Neural progenitor cell (in vitro differentiated cells): ENCODE measurements at regions not wholly inside any gene's neighbourhood (a gene's known extent, or its start where the extent isn't known, plus 50 kb on each side); places are given as distances from the start of the nearest gene placed in this dataset.
"Not testable (repeated sequence)": the region's sequence is repeated elsewhere in the genome, so short reads cannot be mapped to it uniquely, and the experiment has no call there.

Experiments used
- DNase-seq: peaks from one replicate; pipeline ENCODE4 v3.0.0-alpha.2; 2016; ENCODE audit warnings: low spot score
- H2AFZ ChIP-seq: fragments of 200-600 bp; sonication (generic); replicated peaks from 2 replicates; pipeline ENCODE4 v1.6.1; 2016; ENCODE audit warnings: antibody characterized with exemption
- H3F3A ChIP-seq: fragments of 200-600 bp; sonication (generic); 2 replicates; pipeline ENCODE4 v1.6.1; 2016; ENCODE audit warnings: antibody characterized with exemption, low read depth
- H3K27ac ChIP-seq: fragments of 200-600 bp; sonication (generic); 2 replicates; pipeline ENCODE4 v1.5.1; 2016; ENCODE audit warnings: mild to moderate bottlenecking
- H3K27me3 ChIP-seq: fragments of 200-600 bp; sonication (generic); 2 replicates; pipeline ENCODE4 v1.6.1; 2016; ENCODE audit warnings: mild to moderate bottlenecking, moderate library complexity
- H3K36me3 ChIP-seq: fragments of 200-600 bp; sonication (generic); 2 replicates; pipeline ENCODE4 v1.5.1; 2016
- H3K4me1 ChIP-seq: fragments of 200-600 bp; sonication (generic); 2 replicates; pipeline ENCODE4 v1.6.1; 2016; ENCODE audit warnings: mixed run types
- H3K4me2 ChIP-seq: fragments of 200-600 bp; sonication (generic); 2 replicates; pipeline ENCODE4 v1.6.1; 2016
- H3K4me3 ChIP-seq: fragments of 200-600 bp; sonication (generic); 2 replicates; pipeline ENCODE4 v1.5.1; 2016
- H3K79me2 ChIP-seq: fragments of 200-600 bp; sonication (generic); 2 replicates; pipeline ENCODE4 v1.6.1; 2016; ENCODE audit warnings: low read depth
- H3K9ac ChIP-seq: fragments of 200-600 bp; sonication (generic); 2 replicates; pipeline ENCODE4 v1.6.1; 2016
- H3K9me3 ChIP-seq: fragments of 200-600 bp; sonication (generic); 2 replicates; pipeline ENCODE4 v1.5.1; 2016; ENCODE audit warnings: low read depth
- H4K20me1 ChIP-seq: fragments of 200-600 bp; sonication (generic); 2 replicates; pipeline ENCODE4 v1.6.1; 2016; ENCODE audit warnings: low read depth
- H3K27ac Mint-ChIP-seq: 3 replicates; pipeline ENCODE4 v1.8.0; 2021; ENCODE audit warnings: mixed read lengths
- H3K27me3 Mint-ChIP-seq: 2 replicates; pipeline ENCODE4 v1.8.0; 2022; ENCODE audit warnings: low read depth, mild to moderate bottlenecking, inconsistent platforms, moderate library complexity, mixed read lengths; ENCODE audit not compliant: insufficient read depth
- H3K36me3 Mint-ChIP-seq: 3 replicates; pipeline ENCODE4 v1.8.0; 2021; ENCODE audit warnings: mixed read lengths
- H3K4me1 Mint-ChIP-seq: 3 replicates; pipeline ENCODE4 v1.8.0; 2021; ENCODE audit warnings: mixed read lengths
- H3K4me3 Mint-ChIP-seq: 3 replicates; pipeline ENCODE4 v1.8.0; 2021; ENCODE audit warnings: mild to moderate bottlenecking, moderate library complexity, mixed read lengths
- H3K9me3 Mint-ChIP-seq: 3 replicates; pipeline ENCODE4 v1.8.0; 2020; ENCODE audit warnings: mixed read lengths
- CTCF ChIP-seq: fragments of 200-600 bp; sonication (generic); IDR thresholded peaks from 2 replicates; pipeline ENCODE4 v1.5.1; 2017; ENCODE audit warnings: antibody characterized with exemption, mild to moderate bottlenecking
- EZH2 ChIP-seq: fragments of 200-600 bp; sonication (generic); IDR thresholded peaks from 2 replicates; pipeline ENCODE4 v1.6.1; 2017; ENCODE audit warnings: antibody characterized with exemption, mild to moderate bottlenecking, moderate library complexity
- EZH2phosphoT487 ChIP-seq: fragments of 200-600 bp; sonication (generic); IDR thresholded peaks from 2 replicates; pipeline ENCODE4 v1.6.1; 2017; ENCODE audit warnings: antibody characterized with exemption

GRCh38 chr16:13378151-13378550 is 476.8 kb downstream of the SHISA9 start:
- no peak overlapping the region for H2AFZ ChIP-seq
- no peaks in the 10 kb centered on the region for H3K4me1 ChIP-seq
- no peak overlapping the region for H3K4me2 ChIP-seq
- H3K4me3 Mint-ChIP-seq = no peak overlapping the region
- peaks cover 3% of the 10 kb centered on the region for H3K9me3 ChIP-seq
- no peak overlapping the region for H3K27ac Mint-ChIP-seq
- H3K9me3 Mint-ChIP-seq = peaks cover 13% of the 10 kb centered on the region
- no peaks in the 10 kb centered on the region for H3F3A ChIP-seq
- H3K79me2 ChIP-seq = no peaks in the 10 kb centered on the region
- H3K36me3 Mint-ChIP-seq = no peaks in the 10 kb centered on the region
- peaks cover 2% of the 10 kb centered on the region for H3K27me3 Mint-ChIP-seq
- no peak for DNase-seq
- no peaks in the 10 kb centered on the region for H3K27me3 ChIP-seq
- no peaks in the 10 kb centered on the region for H3K4me1 Mint-ChIP-seq
- H3K27ac ChIP-seq = no peak overlapping the region
- no peak overlapping the region for H3K9ac ChIP-seq
- H3K4me3 ChIP-seq = no peak overlapping the region
- TF ChIP-seq EZH2phosphoT487 = no peak
- TF ChIP-seq EZH2 = no peak
- no peak for TF ChIP-seq CTCF
- no peaks in the 10 kb centered on the region for H4K20me1 ChIP-seq
- no peaks in the 10 kb centered on the region for H3K36me3 ChIP-seq

- Mint-ChIP-seq H3K27me3 (peaks cover 2% of the 10 kb centered on the region), H3K9me3 (peaks cover 13% of the 10 kb centered on the region), H3K36me3 (no peaks in the 10 kb centered on the region), H3K4me1 (no peaks in the 10 kb centered on the region), H3K27ac (no peak overlapping the region), H3K4me3 (no peak overlapping the region)
- Histone ChIP-seq H3K4me2 (no peak overlapping the region), H4K20me1 (no peaks in the 10 kb centered on the region), H3K9me3 (peaks cover 4% of the 10 kb centered on the region), H3K9ac (no peak overlapping the region), H3K4me3 (no peak overlapping the region), H3K79me2 (no peaks in the 10 kb centered on the region), H3K4me1 (no peaks in the 10 kb centered on the region), H3K27me3 (no peaks in the 10 kb centered on the region), H3K36me3 (no peaks in the 10 kb centered on the region), H2AFZ (no peak overlapping the region), H3K27ac (no peak overlapping the region), H3F3A (no peaks in the 10 kb centered on the region)
- no peak for DNase-seq
- TF ChIP-seq CTCF = no peak
- no peak for TF ChIP-seq EZH2
- no peak for TF ChIP-seq EZH2phosphoT487
These were observed 477.9 kb downstream of the SHISA9 start for GRCh38 chr16:13379266-13379665.

- not testable (repeated sequence) for H3K4me3 Mint-ChIP-seq, H3K27ac ChIP-seq, H3K9ac ChIP-seq, H3F3A ChIP-seq, H3K27me3 ChIP-seq, DNase-seq, H3K4me2 ChIP-seq, H2AFZ ChIP-seq, H3K4me3 ChIP-seq, H3K79me2 ChIP-seq, H3K27ac Mint-ChIP-seq, H3K4me1 ChIP-seq, H3K4me1 Mint-ChIP-seq, H3K27me3 Mint-ChIP-seq, H4K20me1 ChIP-seq, H3K36me3 Mint-ChIP-seq, H3K36me3 ChIP-seq
- peaks cover 29% of the 10 kb centered on the region for H3K9me3 ChIP-seq
- H3K9me3 Mint-ChIP-seq = peaks cover 37% of the 10 kb centered on the region
These were observed 484.0 kb downstream of the SHISA9 start for GRCh38 chr16:13385156-13386040.
